ENCODE measurements at regions not wholly inside any gene's neighbourhood (a gene's known extent, or its start where the extent isn't known, plus 50 kb on each side); places are given as distances from the start of the nearest gene placed in this dataset.

DNA sequence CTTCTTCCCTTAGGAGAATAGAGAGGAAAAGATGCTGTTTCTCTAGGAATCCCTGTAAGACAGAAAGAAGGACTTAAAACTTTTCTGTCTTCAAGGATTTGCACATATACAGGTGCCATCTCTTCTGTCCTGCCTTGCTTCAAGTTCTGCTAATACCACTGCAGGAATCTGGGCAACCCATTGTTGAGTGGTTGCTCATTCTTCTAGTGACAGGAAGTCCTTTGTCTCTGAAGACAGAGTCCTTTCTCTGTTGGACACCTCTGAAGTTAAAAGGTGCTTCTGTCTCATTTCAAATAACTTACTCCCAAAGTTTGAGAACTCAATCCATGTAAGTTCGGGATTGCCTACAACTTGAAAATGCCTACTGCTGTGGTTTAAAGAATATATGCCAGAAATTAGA, 114.4 kb upstream of the TMTC4 start:
- TF ChIP-seq CTCF (IDR thresholded peaks at IDR 0.05) = no peak
- TF ChIP-seq POLR2A (IDR thresholded peaks at IDR 0.05) = no peak
